ENCODE measurements at regions not wholly inside any gene's neighbourhood (a gene's known extent, or its start where the extent isn't known, plus 50 kb on each side); places are given as distances from the start of the nearest gene placed in this dataset.

- 66 to 75% methylated on average over 7 to 9 of the region's 9 CpGs for WGBS, 2 donors
- DNase-seq: no peak
- Histone ChIP-seq H3K4me3 (no peak overlapping the region), H3K27me3 (peaks cover 0 to 6% (median 0%) of the 10 kb centered on the region in 4 donors), H3K4me1 (peaks cover 0 to 27% (median 9%) of the 10 kb centered on the region in 3 donors), H3K9me3 (no peaks in the 10 kb centered on the region), H3K36me3 (no peaks in the 10 kb centered on the region), H3K27ac (no peak overlapping the region)
- TF ChIP-seq POLR2A (IDR thresholded peaks at IDR 0.05): no peak
- TF ChIP-seq CTCF (IDR thresholded peaks at IDR 0.05): no peak
- intact Hi-C loops (cut with DNase I): no loop called here
Observed at GRCh38 chr1:9482403-9482802, 56.9 kb upstream of the SLC25A33 start.

- Histone ChIP-seq H3K27me3 (peaks cover 0 to 6% (median 0%) of the 10 kb centered on the region in 4 donors), H3K9me3 (no peaks in the 10 kb centered on the region), H3K4me1 (peaks cover 0 to 21% (median 9%) of the 10 kb centered on the region in 3 donors), H3K27ac (no peak overlapping the region), H3K36me3 (no peaks in the 10 kb centered on the region), H3K4me3 (no peak overlapping the region)
- intact Hi-C loops (cut with DNase I): no loop called here
- no peak for DNase-seq
- WGBS, 2 donors: 83 to 85% methylated on average over 4 to 9 of the region's 19 CpGs
- TF ChIP-seq POLR2A (IDR thresholded peaks at IDR 0.05) (no peak), CTCF (IDR thresholded peaks at IDR 0.05) (no peak)
Observed at GRCh38 chr1:9482816-9483572, 56.3 kb upstream of the SLC25A33 start.

GRCh38 chr1:9486466-9487140 is 52.7 kb upstream of the SLC25A33 start:
- intact Hi-C loops (cut with DNase I): no loop called here
- no peak for DNase-seq
- peak overlapping the region in 2 of 4 donors; percentile 2 to 17 for H3K27ac ChIP-seq

More at GRCh38 chr1:9486466-9487140, 52.7 kb upstream of the SLC25A33 start:
- Histone ChIP-seq H3K9me3 (no peaks in the 10 kb centered on the region), H3K4me1 (peaks cover 4 to 21% (median 5%) of the 10 kb centered on the region in 3 donors), H3K4me3 (no peak overlapping the region), H3K36me3 (no peaks in the 10 kb centered on the region), H3K27me3 (peaks cover 0 to 6% (median 0%) of the 10 kb centered on the region in 4 donors)
- WGBS, 2 donors: 76 to 92% methylated on average over 12 of the region's 12 CpGs
- TF ChIP-seq CTCF (IDR thresholded peaks at IDR 0.05) (no peak), POLR2A (IDR thresholded peaks at IDR 0.05) (no peak)

Small RNAs in the stretch of these regions (small RNA-seq; reads per million reads assigned to genes)
- gene RNA5SP40: 0 reads per million in 4 donors
